GM23338 (cell line): ENCODE measurements at regions not wholly inside any gene's neighbourhood (a gene's known extent, or its start where the extent isn't known, plus 50 kb on each side); places are given as distances from the start of the nearest gene placed in this dataset.

Experiments
- ATAC-seq: fragments of 200-7000 bp; cut with Tn5 transposase; 3 replicates; pipeline ENCODE4 v1.9.1; 2020
- DNase-seq: peaks from one replicate; pipeline ENCODE4 v3.0.0-alpha.2; 2015; ENCODE audit warnings: low spot score
- H2AFZ ChIP-seq: fragments of 200-600 bp; sonication (generic); 2 replicates; pipeline ENCODE4 v1.8.0; 2016; ENCODE audit warnings: antibody characterized with exemption, mild to moderate bottlenecking, moderate library complexity
- H3F3A ChIP-seq: fragments of 200-600 bp; sonication (generic); replicated peaks from 2 replicates; pipeline ENCODE4 v1.8.0; 2017; ENCODE audit warnings: antibody characterized with exemption, mixed run types, low read depth
- H3K27ac ChIP-seq: fragments of 200-600 bp; sonication (generic); 2 replicates; pipeline ENCODE4 v1.6.1; 2016; ENCODE audit warnings: low read depth
- H3K27me3 ChIP-seq: fragments of 200-600 bp; sonication (generic); 2 replicates; pipeline ENCODE4 v1.8.0; 2016; ENCODE audit warnings: mild to moderate bottlenecking, mixed run types, moderate library complexity; ENCODE audit not compliant: insufficient read depth
- H3K36me3 ChIP-seq: fragments of 200-600 bp; sonication (generic); 2 replicates; pipeline ENCODE4 v1.8.0; 2016; ENCODE audit warnings: mild to moderate bottlenecking; ENCODE audit not compliant: insufficient read depth
- H3K4me1 ChIP-seq: fragments of 200-600 bp; sonication (generic); 2 replicates; pipeline ENCODE4 v1.8.0; 2016; ENCODE audit warnings: mild to moderate bottlenecking, moderate library complexity; ENCODE audit not compliant: insufficient read depth
- H3K4me2 ChIP-seq: fragments of 200-600 bp; sonication (generic); 2 replicates; pipeline ENCODE4 v1.7.1; 2017; ENCODE audit warnings: mixed run types
- H3K4me3 ChIP-seq: fragments of 200-600 bp; sonication (generic); 2 replicates; pipeline ENCODE4 v1.6.1; 2016; ENCODE audit warnings: mixed run types
- H3K79me2 ChIP-seq: fragments of 200-600 bp; sonication (generic); replicated peaks from 2 replicates; pipeline ENCODE4 v1.8.0; 2017; ENCODE audit warnings: mild to moderate bottlenecking; ENCODE audit not compliant: insufficient read depth
- H3K9me2 ChIP-seq: fragments of 200-600 bp; sonication (generic); 2 replicates; pipeline ENCODE4 v1.8.0; 2017; ENCODE audit not compliant: insufficient read depth
- H4K20me1 ChIP-seq: fragments of 200-600 bp; sonication (generic); replicated peaks from 2 replicates; pipeline ENCODE4 v1.8.0; 2017; ENCODE audit warnings: mild to moderate bottlenecking; ENCODE audit not compliant: insufficient read depth
- H3K27ac Mint-ChIP-seq: 2 replicates; pipeline ENCODE4 v1.8.0; 2020; ENCODE audit warnings: inconsistent platforms, mild to moderate bottlenecking, moderate library complexity, mixed read lengths
- H3K27me3 Mint-ChIP-seq: 3 replicates; pipeline ENCODE4 v1.8.0; 2022; ENCODE audit warnings: low read depth, mild to moderate bottlenecking, moderate library complexity, mixed read lengths, inconsistent platforms; ENCODE audit not compliant: insufficient read depth, poor library complexity
- H3K36me3 Mint-ChIP-seq: 3 replicates; pipeline ENCODE4 v1.8.0; 2021; ENCODE audit warnings: low read depth, mild to moderate bottlenecking, inconsistent platforms, moderate library complexity, mixed read lengths
- H3K4me1 Mint-ChIP-seq: 3 replicates; pipeline ENCODE4 v1.8.0; 2020; ENCODE audit warnings: mild to moderate bottlenecking, inconsistent platforms, mixed read lengths
- H3K4me3 Mint-ChIP-seq: 3 replicates; pipeline ENCODE4 v1.8.0; 2021; ENCODE audit warnings: moderate library complexity, mild to moderate bottlenecking, inconsistent platforms, mixed read lengths
- H3K9me3 Mint-ChIP-seq: 3 replicates; pipeline ENCODE4 v1.8.0; 2020; ENCODE audit warnings: moderate library complexity, mild to moderate bottlenecking, inconsistent platforms, mixed read lengths
- CREB1 ChIP-seq: fragments of 250-450 bp; sonication (Bioruptor Pico); IDR thresholded peaks from 2 replicates; pipeline ENCODE4 v1.5.0; 2020; ENCODE audit warnings: low read depth, mild to moderate bottlenecking, moderate library complexity
- CTCF ChIP-seq, 2 experiments: fragments of 200-600 bp in 1 of 2; sonication (generic) in 1 of 2; conservative IDR thresholded peaks; 2 replicates each; pipeline versions ENCODE4 v1.5.1 to v1.6.1; 2016 to 2017; ENCODE audit warnings: antibody characterized with exemption in 2 of 2, low read depth in 2 of 2, mild to moderate bottlenecking in 2 of 2, moderate library complexity in 1 of 2
- ETS1 ChIP-seq: IDR thresholded peaks from 2 replicates; pipeline ENCODE4 v1.6.1; 2016; ENCODE audit warnings: antibody characterized with exemption
- EZH2 ChIP-seq: fragments of 200-600 bp; sonication (generic); IDR thresholded peaks from one replicate; pipeline ENCODE4 v1.8.0; 2017; ENCODE audit warnings: antibody characterized with exemption, mild to moderate bottlenecking, low read depth; ENCODE audit not compliant: unreplicated experiment
- EZH2phosphoT487 ChIP-seq: fragments of 200-600 bp; sonication (generic); IDR thresholded peaks from one replicate; pipeline ENCODE4 v1.8.1; 2018; ENCODE audit warnings: antibody characterized with exemption; ENCODE audit not compliant: unreplicated experiment
- JUNB ChIP-seq: IDR thresholded peaks from one replicate; pipeline ENCODE4 v1.6.1; 2016; ENCODE audit warnings: antibody characterized with exemption; ENCODE audit not compliant: unreplicated experiment
- NANOG ChIP-seq: IDR thresholded peaks from 2 replicates; pipeline ENCODE4 v1.6.1; 2016; ENCODE audit warnings: antibody characterized with exemption, borderline replicate concordance
- POLR2AphosphoS5 ChIP-seq: IDR thresholded peaks from 2 replicates; pipeline ENCODE4 v1.6.1; 2016; ENCODE audit warnings: antibody characterized with exemption, low read depth
- STAT1 ChIP-seq: IDR thresholded peaks from one replicate; pipeline ENCODE4 v1.6.1; 2016; ENCODE audit warnings: antibody characterized with exemption; ENCODE audit not compliant: unreplicated experiment
- ZNF114 ChIP-seq: fragments of 250-450 bp; sonication (Bioruptor Pico); IDR thresholded peaks from 2 replicates; pipeline ENCODE4 v1.5.0; 2020; ENCODE audit warnings: mild to moderate bottlenecking, moderate library complexity
- ZNF331 ChIP-seq: fragments of 250-450 bp; sonication (Bioruptor Pico); IDR thresholded peaks from 2 replicates; pipeline ENCODE4 v1.5.0; 2020; ENCODE audit warnings: low read depth, mild to moderate bottlenecking, moderate library complexity
- TF ChIP-seq, protein P1 (sequence below): fragments of 250-450 bp; sonication (Bioruptor Pico); IDR thresholded peaks from 2 replicates; pipeline ENCODE4 v1.5.0; 2020; ENCODE audit warnings: mild to moderate bottlenecking, moderate library complexity
- TF ChIP-seq, protein P2 (sequence below): IDR thresholded peaks from one replicate; pipeline ENCODE4 v1.6.1; 2018; ENCODE audit warnings: antibody characterized with exemption; ENCODE audit not compliant: unreplicated experiment

DNA sequence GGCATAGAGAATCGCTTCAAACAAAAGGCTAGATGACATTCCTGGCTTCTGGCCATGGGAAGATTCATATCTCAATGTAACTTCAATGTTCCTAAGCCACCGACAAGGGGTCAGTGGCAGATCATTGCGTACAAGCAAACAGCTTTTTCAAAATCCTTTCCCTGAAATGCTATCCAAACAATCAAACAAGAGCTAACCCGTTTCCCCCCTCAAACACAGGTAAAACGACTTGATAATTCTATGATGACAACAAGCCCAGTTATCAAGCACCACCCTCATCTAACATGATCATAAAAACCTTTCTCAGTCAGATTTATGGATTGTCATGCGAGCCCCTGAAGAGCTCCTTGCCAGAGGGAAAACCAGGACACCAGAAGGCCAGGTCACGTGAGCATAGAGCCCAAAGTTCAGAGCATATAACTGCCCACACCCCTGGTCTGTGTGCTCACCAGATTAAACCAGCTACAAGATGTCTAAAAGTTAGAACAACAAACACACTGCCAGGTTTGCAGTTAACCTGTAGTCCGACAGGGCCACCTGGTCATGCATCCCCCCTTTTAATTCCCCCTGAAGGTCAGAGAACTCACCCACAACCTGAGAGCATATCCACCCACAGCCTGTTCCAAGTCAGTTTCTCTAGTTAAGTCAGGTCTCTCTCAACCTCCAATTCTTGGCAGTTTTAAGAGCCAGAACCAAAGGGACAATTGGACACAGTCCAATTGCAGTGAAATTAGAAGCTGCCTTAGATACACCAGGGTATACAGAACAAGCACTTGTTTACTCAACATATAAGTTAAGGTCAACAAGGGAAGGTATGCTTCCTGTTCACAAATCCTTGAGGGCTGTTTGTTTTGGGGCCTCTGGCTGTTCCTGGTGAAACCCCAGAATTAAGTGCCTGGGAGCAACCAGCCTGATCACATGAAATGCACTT lies 248.1 kb upstream of the PPARGC1A start:
- Mint-ChIP-seq H3K27ac (peak overlapping the region; percentile 46; the same call in 1 of the 2 replicates), H3K4me1 (peaks cover 11% of the 10 kb centered on the region), H3K36me3 (no peaks in the 10 kb centered on the region), H3K27me3 (peaks cover 8% of the 10 kb centered on the region), H3K4me3 (no peak overlapping the region), H3K9me3 (no peaks in the 10 kb centered on the region)
- ATAC-seq (no peak; the same call in 2 of the 3 replicates), DNase-seq (no peak)
- H4K20me1 ChIP-seq, result no peaks in the 10 kb centered on the region
- 0 out of 2 replicates have a peak overlapping the region, but pooled peaks have one; percentile 62 for H3K27ac ChIP-seq
- no peaks in the 10 kb centered on the region for H3K79me2 ChIP-seq
- H3K9me2 ChIP-seq, result 0 out of 2 replicates have a peak, but pooled peaks cover 5% of the 10 kb centered on the region
- TF ChIP-seq NANOG (no peak), CREB1 (CRISPR knock-in tag) (no peak), EZH2 (no peak), ZNF331 (CRISPR knock-in tag) (no peak), ZNF114 (CRISPR knock-in tag) (no peak), ETS1 (no peak), POLR2AphosphoS5 (no peak), STAT1 (no peak), EZH2phosphoT487 (no peak), CTCF (conservative IDR thresholded peaks at IDR 0.05; ENCODE audit: low read depth in 2 of 2) (no peak), JUNB (no peak)
- TF ChIP-seq, protein P1, sequence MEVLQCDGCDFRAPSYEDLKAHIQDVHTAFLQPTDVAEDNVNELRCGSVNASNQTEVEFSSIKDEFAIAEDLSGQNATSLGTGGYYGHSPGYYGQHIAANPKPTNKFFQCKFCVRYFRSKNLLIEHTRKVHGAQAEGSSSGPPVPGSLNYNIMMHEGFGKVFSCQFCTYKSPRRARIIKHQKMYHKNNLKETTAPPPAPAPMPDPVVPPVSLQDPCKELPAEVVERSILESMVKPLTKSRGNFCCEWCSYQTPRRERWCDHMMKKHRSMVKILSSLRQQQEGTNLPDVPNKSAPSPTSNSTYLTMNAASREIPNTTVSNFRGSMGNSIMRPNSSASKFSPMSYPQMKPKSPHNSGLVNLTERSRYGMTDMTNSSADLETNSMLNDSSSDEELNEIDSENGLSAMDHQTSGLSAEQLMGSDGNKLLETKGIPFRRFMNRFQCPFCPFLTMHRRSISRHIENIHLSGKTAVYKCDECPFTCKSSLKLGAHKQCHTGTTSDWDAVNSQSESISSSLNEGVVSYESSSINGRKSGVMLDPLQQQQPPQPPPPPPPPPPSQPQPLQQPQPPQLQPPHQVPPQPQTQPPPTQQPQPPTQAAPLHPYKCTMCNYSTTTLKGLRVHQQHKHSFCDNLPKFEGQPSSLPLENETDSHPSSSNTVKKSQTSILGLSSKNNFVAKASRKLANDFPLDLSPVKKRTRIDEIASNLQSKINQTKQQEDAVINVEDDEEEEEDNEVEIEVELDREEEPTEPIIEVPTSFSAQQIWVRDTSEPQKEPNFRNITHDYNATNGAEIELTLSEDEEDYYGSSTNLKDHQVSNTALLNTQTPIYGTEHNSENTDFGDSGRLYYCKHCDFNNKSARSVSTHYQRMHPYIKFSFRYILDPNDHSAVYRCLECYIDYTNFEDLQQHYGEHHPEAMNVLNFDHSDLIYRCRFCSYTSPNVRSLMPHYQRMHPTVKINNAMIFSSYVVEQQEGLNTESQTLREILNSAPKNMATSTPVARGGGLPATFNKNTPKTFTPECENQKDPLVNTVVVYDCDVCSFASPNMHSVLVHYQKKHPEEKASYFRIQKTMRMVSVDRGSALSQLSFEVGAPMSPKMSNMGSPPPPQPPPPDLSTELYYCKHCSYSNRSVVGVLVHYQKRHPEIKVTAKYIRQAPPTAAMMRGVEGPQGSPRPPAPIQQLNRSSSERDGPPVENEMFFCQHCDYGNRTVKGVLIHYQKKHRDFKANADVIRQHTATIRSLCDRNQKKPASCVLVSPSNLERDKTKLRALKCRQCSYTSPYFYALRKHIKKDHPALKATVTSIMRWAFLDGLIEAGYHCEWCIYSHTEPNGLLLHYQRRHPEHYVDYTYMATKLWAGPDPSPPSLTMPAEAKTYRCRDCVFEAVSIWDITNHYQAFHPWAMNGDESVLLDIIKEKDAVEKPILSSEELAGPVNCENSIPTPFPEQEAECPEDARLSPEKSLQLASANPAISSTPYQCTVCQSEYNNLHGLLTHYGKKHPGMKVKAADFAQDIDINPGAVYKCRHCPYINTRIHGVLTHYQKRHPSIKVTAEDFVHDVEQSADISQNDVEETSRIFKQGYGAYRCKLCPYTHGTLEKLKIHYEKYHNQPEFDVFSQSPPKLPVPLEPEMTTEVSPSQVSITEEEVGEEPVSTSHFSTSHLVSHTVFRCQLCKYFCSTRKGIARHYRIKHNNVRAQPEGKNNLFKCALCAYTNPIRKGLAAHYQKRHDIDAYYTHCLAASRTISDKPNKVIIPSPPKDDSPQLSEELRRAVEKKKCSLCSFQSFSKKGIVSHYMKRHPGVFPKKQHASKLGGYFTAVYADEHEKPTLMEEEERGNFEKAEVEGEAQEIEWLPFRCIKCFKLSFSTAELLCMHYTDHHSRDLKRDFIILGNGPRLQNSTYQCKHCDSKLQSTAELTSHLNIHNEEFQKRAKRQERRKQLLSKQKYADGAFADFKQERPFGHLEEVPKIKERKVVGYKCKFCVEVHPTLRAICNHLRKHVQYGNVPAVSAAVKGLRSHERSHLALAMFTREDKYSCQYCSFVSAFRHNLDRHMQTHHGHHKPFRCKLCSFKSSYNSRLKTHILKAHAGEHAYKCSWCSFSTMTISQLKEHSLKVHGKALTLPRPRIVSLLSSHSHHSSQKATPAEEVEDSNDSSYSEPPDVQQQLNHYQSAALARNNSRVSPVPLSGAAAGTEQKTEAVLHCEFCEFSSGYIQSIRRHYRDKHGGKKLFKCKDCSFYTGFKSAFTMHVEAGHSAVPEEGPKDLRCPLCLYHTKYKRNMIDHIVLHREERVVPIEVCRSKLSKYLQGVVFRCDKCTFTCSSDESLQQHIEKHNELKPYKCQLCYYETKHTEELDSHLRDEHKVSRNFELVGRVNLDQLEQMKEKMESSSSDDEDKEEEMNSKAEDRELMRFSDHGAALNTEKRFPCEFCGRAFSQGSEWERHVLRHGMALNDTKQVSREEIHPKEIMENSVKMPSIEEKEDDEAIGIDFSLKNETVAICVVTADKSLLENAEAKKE, result no peak
- TF ChIP-seq, protein P2, sequence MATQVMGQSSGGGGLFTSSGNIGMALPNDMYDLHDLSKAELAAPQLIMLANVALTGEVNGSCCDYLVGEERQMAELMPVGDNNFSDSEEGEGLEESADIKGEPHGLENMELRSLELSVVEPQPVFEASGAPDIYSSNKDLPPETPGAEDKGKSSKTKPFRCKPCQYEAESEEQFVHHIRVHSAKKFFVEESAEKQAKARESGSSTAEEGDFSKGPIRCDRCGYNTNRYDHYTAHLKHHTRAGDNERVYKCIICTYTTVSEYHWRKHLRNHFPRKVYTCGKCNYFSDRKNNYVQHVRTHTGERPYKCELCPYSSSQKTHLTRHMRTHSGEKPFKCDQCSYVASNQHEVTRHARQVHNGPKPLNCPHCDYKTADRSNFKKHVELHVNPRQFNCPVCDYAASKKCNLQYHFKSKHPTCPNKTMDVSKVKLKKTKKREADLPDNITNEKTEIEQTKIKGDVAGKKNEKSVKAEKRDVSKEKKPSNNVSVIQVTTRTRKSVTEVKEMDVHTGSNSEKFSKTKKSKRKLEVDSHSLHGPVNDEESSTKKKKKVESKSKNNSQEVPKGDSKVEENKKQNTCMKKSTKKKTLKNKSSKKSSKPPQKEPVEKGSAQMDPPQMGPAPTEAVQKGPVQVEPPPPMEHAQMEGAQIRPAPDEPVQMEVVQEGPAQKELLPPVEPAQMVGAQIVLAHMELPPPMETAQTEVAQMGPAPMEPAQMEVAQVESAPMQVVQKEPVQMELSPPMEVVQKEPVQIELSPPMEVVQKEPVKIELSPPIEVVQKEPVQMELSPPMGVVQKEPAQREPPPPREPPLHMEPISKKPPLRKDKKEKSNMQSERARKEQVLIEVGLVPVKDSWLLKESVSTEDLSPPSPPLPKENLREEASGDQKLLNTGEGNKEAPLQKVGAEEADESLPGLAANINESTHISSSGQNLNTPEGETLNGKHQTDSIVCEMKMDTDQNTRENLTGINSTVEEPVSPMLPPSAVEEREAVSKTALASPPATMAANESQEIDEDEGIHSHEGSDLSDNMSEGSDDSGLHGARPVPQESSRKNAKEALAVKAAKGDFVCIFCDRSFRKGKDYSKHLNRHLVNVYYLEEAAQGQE, result no peak
- H3K4me2 ChIP-seq, result no peak overlapping the region
- no peaks in the 10 kb centered on the region for H3F3A ChIP-seq
- H3K27me3 ChIP-seq, result no peaks in the 10 kb centered on the region
- no peaks in the 10 kb centered on the region for H3K36me3 ChIP-seq
- H3K4me3 ChIP-seq, result no peak overlapping the region
- no peak overlapping the region for H2AFZ ChIP-seq
- 0 out of 2 replicates have a peak, but pooled peaks cover 4% of the 10 kb centered on the region for H3K4me1 ChIP-seq
